ENCODE measurements at regions not wholly inside any gene's neighbourhood (a gene's known extent, or its start where the extent isn't known, plus 50 kb on each side); places are given as distances from the start of the nearest gene placed in this dataset.

DNA sequence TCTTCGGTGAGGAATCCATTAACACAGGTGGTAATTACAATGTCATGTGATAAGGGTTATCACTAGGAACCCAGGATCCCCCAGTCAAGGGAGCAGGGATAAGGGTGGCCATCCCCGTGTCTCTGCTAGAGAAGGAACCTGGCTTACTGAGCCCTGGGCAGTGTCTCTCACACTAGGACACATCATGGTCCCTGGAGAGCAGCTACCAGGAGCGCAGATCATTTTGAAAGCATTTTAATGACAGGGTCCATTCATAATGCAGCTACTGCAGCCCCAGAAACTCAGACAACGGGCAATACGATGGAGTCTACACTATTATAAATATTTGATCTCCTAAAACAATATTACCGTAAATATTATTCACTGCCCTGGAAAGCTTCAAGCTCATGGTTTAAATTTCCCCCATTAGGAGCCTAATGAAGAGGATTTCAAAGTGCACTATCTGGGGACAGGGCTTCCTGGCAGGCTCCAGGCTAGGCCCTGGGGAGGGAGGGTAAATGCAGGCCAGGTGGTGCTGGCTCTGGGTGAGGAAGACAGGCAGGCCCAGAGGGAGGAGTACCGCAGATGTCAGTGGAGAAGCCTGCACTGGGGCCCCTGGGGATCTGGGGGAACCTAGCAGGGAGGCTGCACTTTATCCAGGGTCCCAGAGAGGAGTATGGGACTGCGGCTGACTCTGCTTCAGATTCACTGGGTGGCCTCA is 52.6 kb upstream of the LOXL4 start:
- TF ChIP-seq, protein P1, sequence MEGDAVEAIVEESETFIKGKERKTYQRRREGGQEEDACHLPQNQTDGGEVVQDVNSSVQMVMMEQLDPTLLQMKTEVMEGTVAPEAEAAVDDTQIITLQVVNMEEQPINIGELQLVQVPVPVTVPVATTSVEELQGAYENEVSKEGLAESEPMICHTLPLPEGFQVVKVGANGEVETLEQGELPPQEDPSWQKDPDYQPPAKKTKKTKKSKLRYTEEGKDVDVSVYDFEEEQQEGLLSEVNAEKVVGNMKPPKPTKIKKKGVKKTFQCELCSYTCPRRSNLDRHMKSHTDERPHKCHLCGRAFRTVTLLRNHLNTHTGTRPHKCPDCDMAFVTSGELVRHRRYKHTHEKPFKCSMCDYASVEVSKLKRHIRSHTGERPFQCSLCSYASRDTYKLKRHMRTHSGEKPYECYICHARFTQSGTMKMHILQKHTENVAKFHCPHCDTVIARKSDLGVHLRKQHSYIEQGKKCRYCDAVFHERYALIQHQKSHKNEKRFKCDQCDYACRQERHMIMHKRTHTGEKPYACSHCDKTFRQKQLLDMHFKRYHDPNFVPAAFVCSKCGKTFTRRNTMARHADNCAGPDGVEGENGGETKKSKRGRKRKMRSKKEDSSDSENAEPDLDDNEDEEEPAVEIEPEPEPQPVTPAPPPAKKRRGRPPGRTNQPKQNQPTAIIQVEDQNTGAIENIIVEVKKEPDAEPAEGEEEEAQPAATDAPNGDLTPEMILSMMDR (IDR thresholded peaks at IDR 0.05; ENCODE audit: poor library complexity, severe bottlenecking): no peak
- no peak for TF ChIP-seq EZH2 (IDR thresholded peaks at IDR 0.05; ENCODE audit: borderline replicate concordance, insufficient read depth, low read length, poor library complexity, severe bottlenecking)
- TF ChIP-seq EP300 (conservative IDR thresholded peaks at IDR 0.05; ENCODE audit: poor library complexity, severe bottlenecking): no peak

Data from neural cell (in vitro differentiated cells).